GM12872 (cell line): ENCODE measurements at regions not wholly inside any gene's neighbourhood (a gene's known extent, or its start where the extent isn't known, plus 50 kb on each side); places are given as distances from the start of the nearest gene placed in this dataset.

Source experiments
- TF ChIP-seq, protein P1 (sequence below): IDR thresholded peaks from 3 replicates; pipeline ENCODE4 v1.5.1; 2011; ENCODE audit warnings: low read depth, mild to moderate bottlenecking, low read length, moderate library complexity; ENCODE audit not compliant: insufficient read depth

DNA sequence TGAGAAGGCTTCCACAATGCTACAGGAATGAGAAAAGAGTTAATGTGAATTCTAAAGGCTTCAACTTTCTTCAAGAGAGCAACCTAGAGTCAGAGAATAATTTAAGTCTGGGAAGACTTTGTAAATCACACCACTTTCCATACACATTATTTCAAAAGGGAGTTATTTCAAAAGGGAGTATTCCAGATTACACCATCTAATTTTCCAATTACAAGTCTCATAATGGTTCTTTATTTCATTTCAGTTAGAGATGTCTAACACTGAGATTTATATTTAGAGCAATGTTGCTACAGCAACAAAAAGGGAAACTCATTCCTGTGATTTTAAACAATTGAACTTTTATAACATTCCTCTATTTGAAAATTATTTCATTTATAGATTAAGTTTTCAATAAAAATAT lies 98.8 kb upstream of the DST start:
- TF ChIP-seq, protein P1, sequence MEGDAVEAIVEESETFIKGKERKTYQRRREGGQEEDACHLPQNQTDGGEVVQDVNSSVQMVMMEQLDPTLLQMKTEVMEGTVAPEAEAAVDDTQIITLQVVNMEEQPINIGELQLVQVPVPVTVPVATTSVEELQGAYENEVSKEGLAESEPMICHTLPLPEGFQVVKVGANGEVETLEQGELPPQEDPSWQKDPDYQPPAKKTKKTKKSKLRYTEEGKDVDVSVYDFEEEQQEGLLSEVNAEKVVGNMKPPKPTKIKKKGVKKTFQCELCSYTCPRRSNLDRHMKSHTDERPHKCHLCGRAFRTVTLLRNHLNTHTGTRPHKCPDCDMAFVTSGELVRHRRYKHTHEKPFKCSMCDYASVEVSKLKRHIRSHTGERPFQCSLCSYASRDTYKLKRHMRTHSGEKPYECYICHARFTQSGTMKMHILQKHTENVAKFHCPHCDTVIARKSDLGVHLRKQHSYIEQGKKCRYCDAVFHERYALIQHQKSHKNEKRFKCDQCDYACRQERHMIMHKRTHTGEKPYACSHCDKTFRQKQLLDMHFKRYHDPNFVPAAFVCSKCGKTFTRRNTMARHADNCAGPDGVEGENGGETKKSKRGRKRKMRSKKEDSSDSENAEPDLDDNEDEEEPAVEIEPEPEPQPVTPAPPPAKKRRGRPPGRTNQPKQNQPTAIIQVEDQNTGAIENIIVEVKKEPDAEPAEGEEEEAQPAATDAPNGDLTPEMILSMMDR = no peak

DNA sequence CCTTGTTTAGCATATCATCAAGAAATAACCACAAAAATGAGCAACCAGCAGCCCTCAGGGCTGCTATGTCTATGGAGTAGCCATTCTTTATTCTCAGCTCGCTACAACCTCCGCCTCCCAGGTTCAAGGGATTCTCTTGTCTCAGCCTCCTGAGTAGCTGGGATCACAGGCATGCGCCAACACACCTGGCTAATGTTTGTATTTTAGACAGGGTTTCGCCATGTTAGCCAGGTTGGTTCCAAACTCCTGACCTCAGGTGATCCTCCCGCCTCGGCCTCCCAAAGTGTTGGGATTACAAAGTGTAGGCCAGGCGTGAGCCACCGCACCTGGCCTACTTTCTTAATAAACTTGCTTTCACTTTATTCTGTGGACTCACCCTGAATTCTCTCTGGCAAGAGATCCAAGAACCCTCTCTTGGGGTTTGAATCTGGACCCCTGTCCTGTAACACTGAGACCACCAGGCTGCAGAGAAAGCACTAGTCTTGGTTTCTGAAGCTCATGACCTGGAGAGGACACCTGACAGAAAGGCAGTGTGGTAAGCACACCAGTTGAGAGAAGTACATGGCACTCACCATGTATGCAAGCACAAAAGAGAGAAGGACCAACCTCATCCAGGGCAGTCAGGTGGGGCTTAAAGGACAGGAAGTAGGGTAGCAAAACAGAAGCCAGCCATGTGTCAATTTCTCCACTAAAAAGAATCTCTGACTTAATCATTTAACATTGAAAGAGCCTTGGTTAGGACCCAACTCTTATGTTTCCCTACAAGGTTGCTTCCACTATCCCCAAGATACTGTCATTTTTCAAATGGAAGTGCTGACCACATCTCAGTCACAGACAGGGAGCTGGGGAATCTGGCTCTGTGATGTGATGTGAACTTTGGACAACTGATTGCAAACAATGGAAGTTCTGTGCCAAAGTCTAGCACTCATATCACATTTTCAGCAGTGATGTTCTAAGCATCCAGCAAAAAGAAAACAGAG lies 97.4 kb upstream of the DST start:
- TF ChIP-seq, protein P1 = no peak

DNA sequence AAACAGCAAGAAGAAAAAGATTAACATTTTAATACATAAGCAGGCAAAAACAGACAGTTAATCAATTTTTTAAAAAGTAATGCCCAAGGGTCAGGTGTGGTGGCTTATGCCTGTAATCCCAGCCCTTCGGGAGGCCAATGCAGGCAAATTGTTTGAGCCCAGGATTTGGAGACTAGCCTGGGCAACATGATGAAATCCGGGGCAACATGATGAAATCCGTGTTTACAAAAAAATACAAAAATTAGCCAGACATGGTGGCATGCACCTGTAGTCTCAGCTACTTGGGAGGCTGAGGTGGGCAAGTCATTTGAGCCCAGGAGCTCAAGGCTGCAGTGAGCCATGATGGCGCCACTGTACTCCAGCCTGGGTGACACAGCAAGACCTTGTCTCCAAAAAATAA lies 94.1 kb upstream of the DST start:
- TF ChIP-seq, protein P1 = no peak

DNA sequence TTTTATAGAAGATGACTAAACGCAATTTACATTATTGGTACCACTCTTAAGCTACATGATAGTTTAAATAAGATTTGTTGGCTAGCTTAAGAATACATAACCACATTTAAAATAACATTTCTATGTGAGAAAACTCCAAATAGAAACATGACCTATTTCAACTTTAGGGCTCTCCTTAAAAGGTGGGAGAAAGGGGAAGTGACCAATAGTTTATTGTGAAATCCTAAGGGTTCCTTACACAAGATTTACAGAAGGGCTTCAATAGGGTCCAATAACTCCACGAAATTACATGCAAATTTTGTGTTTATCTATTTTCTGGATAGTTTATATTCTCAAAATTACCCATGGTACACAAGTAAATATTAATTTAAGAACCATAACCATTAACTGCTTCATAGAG lies 91.6 kb upstream of the DST start:
- TF ChIP-seq, protein P1 = no peak

DNA sequence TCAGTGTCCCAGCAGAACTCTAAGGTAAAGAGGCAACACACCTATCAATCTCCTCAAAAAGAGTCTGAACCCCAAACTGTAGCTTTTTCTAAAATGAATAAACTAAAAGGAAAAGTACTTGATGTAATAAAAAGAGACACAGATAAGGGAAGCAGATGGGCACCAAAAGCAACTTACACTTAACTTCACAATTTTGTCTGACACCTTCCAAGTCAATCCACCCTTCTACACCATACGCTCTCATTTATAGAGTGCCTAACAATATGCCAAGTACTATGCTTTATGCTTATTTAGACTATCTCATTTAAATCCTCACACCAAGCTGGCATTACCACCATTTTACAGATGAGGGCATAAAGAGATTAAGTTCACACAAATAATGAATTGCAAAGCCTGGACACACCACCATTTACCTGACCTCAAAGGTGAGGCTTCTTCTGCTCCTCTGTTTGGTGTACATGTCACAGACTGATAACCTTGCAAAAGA lies 90.6 kb upstream of the DST start:
- TF ChIP-seq, protein P1 = no peak

DNA sequence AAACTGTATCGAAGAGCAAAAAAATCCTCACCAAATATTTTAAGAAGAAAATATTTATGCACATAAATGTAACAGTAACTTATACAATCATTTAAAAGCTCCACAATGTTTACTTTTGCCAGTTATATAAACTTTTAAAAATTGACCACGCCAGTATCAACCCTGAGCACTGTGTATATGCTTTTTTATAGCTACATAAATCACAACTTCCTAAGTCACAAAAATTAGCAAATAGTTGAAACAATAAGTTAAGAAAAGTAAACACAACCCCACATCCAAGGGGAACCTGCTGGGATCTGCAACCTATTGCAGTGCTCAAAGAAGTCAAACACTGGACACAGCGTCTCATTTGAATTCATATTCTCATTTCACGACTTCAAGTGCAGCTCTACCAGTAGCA lies 89.8 kb upstream of the DST start:
- TF ChIP-seq, protein P1 = no peak

DNA sequence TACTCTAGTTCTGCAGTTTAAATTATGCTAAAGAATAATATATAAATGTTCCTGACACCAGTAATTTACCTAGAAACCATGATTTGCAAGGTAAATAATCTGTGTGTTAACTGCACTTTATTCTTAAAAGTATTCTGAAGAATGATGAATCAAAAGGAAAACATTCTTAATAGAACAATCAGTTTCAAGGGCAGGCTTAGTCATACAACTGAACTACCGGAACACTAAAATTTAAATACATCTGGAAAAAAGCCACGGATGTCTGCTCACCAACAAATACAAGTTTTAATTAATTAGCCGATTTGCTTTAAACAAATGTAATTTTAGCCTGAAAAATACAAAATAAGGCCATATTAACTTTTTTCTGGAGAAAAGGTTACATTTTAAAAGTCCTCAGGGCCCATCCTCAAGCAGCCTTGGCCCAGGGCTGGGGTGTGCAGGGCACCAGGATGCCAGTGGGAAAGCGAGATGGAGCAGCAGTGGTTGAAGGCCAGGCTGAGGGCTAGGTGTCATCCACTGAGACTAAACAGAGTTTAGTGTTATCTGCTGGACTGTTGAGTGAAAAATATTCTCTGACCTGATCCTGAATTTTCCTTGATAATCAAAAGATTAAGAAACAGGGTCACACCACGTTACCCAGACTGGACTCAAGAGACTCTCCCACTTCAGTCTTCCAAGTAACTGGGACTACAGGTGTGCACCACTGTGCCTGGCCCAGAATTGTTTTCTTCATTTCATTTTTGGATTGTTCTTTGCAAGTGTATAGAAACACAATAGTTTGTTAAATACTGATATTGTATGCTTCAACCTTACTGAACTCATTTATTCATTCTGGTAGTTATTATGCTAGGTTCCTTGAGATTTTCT lies 88.2 kb upstream of the DST start:
- TF ChIP-seq, protein P1 = no peak
